ENCODE measurements at regions not wholly inside any gene's neighbourhood (a gene's known extent, or its start where the extent isn't known, plus 50 kb on each side); places are given as distances from the start of the nearest gene placed in this dataset.

DNA sequence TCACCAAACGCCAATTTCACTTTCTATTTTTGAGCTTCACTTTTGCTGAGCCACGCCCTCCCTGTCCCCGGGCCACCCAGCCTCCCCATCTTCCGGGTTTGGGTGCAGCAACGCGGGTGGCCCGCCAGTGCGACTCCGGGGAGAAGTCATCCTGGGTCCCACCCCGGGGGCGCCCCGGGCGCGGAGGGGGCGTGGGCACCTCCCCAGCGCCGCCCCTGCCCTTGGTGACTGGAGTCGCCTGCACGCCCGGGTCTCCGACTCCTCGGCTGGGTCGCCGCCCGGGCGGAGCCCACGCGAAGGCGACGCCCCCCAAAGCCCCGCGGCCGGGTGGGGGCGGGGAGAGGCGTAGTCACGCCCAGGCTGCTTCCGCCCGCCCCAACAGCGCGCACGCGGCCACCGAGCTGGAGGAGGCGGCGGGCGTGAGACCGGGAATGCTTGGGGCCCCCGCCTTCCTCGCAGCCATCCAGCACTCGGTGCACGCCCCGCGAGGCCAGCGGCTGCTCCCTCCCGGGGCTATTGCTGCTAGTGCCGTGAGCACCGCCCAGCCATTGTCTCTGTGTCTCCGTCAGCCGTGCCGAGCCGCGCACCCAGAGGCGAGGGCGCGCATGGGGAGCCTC is 362.1 kb upstream of the AMELY start:
- Histone ChIP-seq H3K27ac (ENCODE audit: low read depth, low read length) (peak overlapping the region; percentile 36; the same call in 1 of the 2 replicates), H3K9ac (replicated peaks in 1 of 4; ENCODE audit: extremely low read depth in 1 of 4, low read depth in 3 of 4, low read length in 3 of 4) (peak overlapping the region; percentile 38 to 77 (median 57); a peak in 4 of 7 replicates), H3K4ac (replicated peaks; ENCODE audit: insufficient read length, low read depth, low read length) (no peak overlapping the region), H2AK5ac (ENCODE audit: low read depth, low read length) (no peak overlapping the region), H2BK12ac (ENCODE audit: low read depth, low read length) (no peak overlapping the region), H2AFZ (ENCODE audit: low read length) (no peak overlapping the region), H3K56ac (replicated peaks; ENCODE audit: insufficient read length, low read depth, low read length) (no peak overlapping the region), H2BK120ac (replicated peaks; ENCODE audit: low read depth, low read length) (no peak overlapping the region), H2BK20ac (ENCODE audit: low read length) (no peak overlapping the region), H3K18ac (ENCODE audit: extremely low read depth, low read length) (peak overlapping the region; percentile 71; the same call in 1 of the 2 replicates), H3K4me3 (ENCODE audit: extremely low read depth in 1 of 4, insufficient read depth in 2 of 4, low read depth in 3 of 4, low read length in 4 of 4) (peak overlapping the region; percentile 59 to 77 (median 69)), H3K4me2 (ENCODE audit: insufficient read depth in 1 of 2, low read depth in 2 of 2, low read length in 2 of 2) (peak overlapping the region; percentile 69 to 86), H3K14ac (ENCODE audit: insufficient read length) (no peak overlapping the region), H3K79me1 (ENCODE audit: low read depth, low read length) (no peaks in the 10 kb centered on the region), H2BK15ac (ENCODE audit: low read length) (no peak overlapping the region), H4K8ac (ENCODE audit: extremely low read depth, insufficient read depth, low read length) (peak overlapping the region; percentile 71; the same call in 1 of the 2 replicates), H4K91ac (replicated peaks; ENCODE audit: insufficient read length, low read length) (no peak overlapping the region), H4K5ac (ENCODE audit: insufficient read length, low read depth, low read length) (no peak overlapping the region), H4K20me1 (replicated peaks in 1 of 2; ENCODE audit: control insufficient read depth in 1 of 2, insufficient read depth in 2 of 2, low read length in 2 of 2) (peaks cover 0 to 6% of the 10 kb centered on the region in 2 experiments), H2BK5ac (ENCODE audit: low read depth, low read length) (no peak overlapping the region), H3K27me3 (replicated peaks in 1 of 4; ENCODE audit: control insufficient read depth in 3 of 4, extremely low read depth in 1 of 4, insufficient read depth in 3 of 4, low read length in 3 of 4) (no peaks in the 10 kb centered on the region), H3K4me1 (replicated peaks in 1 of 4; ENCODE audit: control insufficient read depth in 3 of 4, insufficient read depth in 4 of 4, low read length in 3 of 4) (peaks cover 0 to 5% (median 3%) of the 10 kb centered on the region in 4 experiments; a peak in 4 of 7 replicates), H3K9me3 (ENCODE audit: insufficient read depth in 2 of 2, low read depth in 1 of 2, low read length in 1 of 2) (no peaks in the 10 kb centered on the region), H3K36me3 (ENCODE audit: control insufficient read depth in 2 of 4, insufficient read depth in 4 of 4, low read length in 3 of 4) (no peaks in the 10 kb centered on the region), H3K23ac (ENCODE audit: insufficient read length) (no peak overlapping the region), H3K79me2 (ENCODE audit: control insufficient read depth in 1 of 2, insufficient read depth in 2 of 2, low read length in 2 of 2) (peaks cover 11 to 41% of the 10 kb centered on the region in 2 experiments), H3K23me2 (ENCODE audit: low read depth, low read length) (peaks cover 4% of the 10 kb centered on the region; the same call in 1 of the 2 replicates)
- WGBS, 2 experiments (ENCODE audit: extremely low coverage in 1 of 2, insufficient coverage in 1 of 2, insufficient read length in 1 of 2, insufficient replicate concordance in 2 of 2, low coverage in 1 of 2, low lambda C conversion rate in 2 of 2, missing lambda C conversion rate in 1 of 2), result 0% methylated on average over 8 of the region's 65 CpGs; no CpG with 5 or more reads in 1 of the 2 experiments
- DNase-seq (ENCODE audit: low read depth in 1 of 2, low spot score in 2 of 2) (peak in 1 of 2 experiments; percentile 61), FAIRE-seq (no peak)
- CTCF ChIA-PET (ENCODE audit: partially characterized antibody), result interaction anchor here (1.0 to 2.3 kb wide), 3 partner anchors 9 to 128 kb away, joined by 3 to 8 read pairs (median 3); no protein-coding TSS in a partner anchor
- POLR2A ChIA-PET (ENCODE audit: partially characterized antibody), result interaction anchor here (1.0 to 1.5 kb wide), 4 partner anchors 9 to 182 kb away, joined by 3 to 4 read pairs (median 3); no protein-coding TSS in a partner anchor
- TF ChIP-seq CHD1 (IDR thresholded peaks at IDR 0.05; ENCODE audit: low read depth, low read length) (no peak), POLR2A (IDR thresholded peaks at IDR 0.05; ENCODE audit: control extremely low read depth in 1 of 2, low read depth in 2 of 2, low read length in 2 of 2) (peak in 1 of 2 experiments; percentile 39; a peak in 1 of 3 replicates), KDM5A (IDR thresholded peaks at IDR 0.05; ENCODE audit: low read length) (no peak), PHF8 (conservative IDR thresholded peaks at IDR 0.05; ENCODE audit: low read depth, low read length) (peak; percentile 63; the same call in 1 of the 2 replicates), ZNF274 (IDR thresholded peaks at IDR 0.05; ENCODE audit: borderline replicate concordance, extremely low read depth, low read length) (no peak), JUND (IDR thresholded peaks at IDR 0.05; ENCODE audit: low read length) (no peak), TAF1 (IDR thresholded peaks at IDR 0.05; ENCODE audit: low read depth, low read length) (peak; percentile 57), SIN3A (conservative IDR thresholded peaks at IDR 0.05 in 1 of 2, IDR thresholded peaks at IDR 0.05 in 1 of 2; ENCODE audit: low read depth in 1 of 2, low read length in 2 of 2) (0 out of 4 replicates have a peak, but pooled peaks of 1 of the 2 experiments have one; percentile 38)
- TF ChIP-seq, protein P1, sequence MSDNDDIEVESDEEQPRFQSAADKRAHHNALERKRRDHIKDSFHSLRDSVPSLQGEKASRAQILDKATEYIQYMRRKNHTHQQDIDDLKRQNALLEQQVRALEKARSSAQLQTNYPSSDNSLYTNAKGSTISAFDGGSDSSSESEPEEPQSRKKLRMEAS (IDR thresholded peaks at IDR 0.05), result peak; percentile 70
- TF ChIP-seq, protein P2, sequence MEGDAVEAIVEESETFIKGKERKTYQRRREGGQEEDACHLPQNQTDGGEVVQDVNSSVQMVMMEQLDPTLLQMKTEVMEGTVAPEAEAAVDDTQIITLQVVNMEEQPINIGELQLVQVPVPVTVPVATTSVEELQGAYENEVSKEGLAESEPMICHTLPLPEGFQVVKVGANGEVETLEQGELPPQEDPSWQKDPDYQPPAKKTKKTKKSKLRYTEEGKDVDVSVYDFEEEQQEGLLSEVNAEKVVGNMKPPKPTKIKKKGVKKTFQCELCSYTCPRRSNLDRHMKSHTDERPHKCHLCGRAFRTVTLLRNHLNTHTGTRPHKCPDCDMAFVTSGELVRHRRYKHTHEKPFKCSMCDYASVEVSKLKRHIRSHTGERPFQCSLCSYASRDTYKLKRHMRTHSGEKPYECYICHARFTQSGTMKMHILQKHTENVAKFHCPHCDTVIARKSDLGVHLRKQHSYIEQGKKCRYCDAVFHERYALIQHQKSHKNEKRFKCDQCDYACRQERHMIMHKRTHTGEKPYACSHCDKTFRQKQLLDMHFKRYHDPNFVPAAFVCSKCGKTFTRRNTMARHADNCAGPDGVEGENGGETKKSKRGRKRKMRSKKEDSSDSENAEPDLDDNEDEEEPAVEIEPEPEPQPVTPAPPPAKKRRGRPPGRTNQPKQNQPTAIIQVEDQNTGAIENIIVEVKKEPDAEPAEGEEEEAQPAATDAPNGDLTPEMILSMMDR (IDR thresholded peaks at IDR 0.05; ENCODE audit: control extremely low read depth in 1 of 3, insufficient read depth in 1 of 3, low read depth in 1 of 3, low read length in 3 of 3), result no peak

All from H1 (cell line).